Glomerular endothelial cell (primary cell): ENCODE measurements at regions not wholly inside any gene's neighbourhood (a gene's known extent, or its start where the extent isn't known, plus 50 kb on each side); places are given as distances from the start of the nearest gene placed in this dataset.

Experiments used
- DNase-seq: peaks from one replicate; pipeline ENCODE4 v3.0.0-alpha.2; 2011; ENCODE audit warnings: low read depth, low spot score; ENCODE audit errors: extremely low read depth

- DNase-seq: no peak
Measured at GRCh38 chr21:18937337-18937736, 533.8 kb upstream of the TMPRSS15 start.

DNA sequence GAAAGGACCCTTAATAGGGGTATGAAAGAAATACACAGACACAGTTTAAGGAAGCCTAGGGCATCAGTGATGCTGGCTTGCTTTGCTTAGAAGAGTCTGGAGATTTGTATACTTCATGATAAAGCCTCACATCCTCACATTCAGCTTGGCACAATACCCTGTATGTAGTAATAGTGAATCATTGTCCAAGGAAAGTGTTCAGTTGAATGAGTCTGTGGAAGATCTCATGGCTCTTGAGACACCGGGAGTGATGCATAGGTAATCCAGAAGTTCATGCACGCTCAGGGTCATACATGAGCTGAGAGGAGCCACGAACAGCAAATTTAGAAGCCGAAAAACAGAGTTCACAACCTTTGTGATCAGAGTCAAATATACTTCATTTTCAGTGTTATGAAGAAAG, 537.2 kb upstream of the TMPRSS15 start:
- DNase-seq: no peak

GRCh38 chr21:18950045-18950740, 546.6 kb upstream of the TMPRSS15 start:
- no peak for DNase-seq

- DNase-seq: no peak
Measured at GRCh38 chr21:18951271-18952038, 547.9 kb upstream of the TMPRSS15 start.

DNA sequence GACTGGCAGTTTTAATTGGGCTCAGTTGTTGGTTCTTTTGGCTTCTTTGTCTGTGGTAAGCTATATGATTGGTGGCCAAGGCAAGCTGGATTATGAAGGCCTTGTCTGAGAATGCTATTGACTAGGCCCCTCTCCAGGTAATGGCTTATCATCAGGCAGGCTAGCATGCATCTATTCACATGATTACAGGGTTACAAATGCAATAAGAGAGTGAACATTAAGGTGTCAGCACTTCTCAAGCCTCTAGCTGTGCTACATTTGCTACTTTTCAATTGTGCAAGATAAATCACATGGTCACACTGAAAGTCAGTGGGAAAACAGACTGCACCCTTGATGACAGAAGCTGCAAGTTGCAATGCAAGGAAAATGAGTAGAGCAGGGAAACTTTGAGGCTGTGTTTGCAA, 550.9 kb upstream of the TMPRSS15 start:
- no peak for DNase-seq

GRCh38 chr21:18959817-18960216, 556.2 kb upstream of the TMPRSS15 start:
- no peak for DNase-seq

DNA sequence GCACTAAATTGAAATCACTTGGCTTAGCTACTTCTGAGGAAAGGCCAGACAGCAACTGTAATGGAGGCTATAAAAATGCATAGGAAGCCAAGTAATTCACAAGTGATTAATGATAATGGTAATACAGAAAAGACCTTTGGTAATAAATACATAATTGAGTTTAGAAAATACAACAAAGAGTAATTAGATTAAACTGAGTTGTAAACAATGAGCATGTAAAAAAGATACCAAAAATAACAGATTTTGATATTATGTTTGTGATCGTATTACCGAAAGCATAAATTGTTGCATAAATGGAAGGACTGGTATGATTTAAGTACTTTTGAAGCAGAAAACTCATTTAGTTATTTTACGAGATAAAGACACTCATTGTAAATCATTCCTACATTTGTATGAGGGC, 556.7 kb upstream of the TMPRSS15 start:
- DNase-seq: no peak

DNA sequence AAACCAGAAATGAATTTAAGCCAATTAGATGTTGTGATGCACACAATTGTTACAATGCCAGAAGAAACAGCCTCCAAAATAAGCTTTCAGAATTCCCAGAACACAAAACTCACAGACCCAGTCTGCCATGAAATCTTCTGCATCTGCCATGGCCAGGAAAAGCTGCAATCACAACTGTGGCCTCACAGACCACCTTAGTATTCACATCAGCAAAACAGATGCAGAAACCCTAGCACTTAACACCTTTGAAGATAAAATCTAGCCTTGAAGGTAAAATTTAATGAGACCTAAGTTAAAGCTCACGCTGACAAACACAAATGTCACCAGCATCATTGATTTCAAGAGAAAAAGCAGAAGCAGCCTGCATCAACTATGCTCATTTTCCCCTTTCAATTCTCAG, 566.8 kb upstream of the TMPRSS15 start:
- DNase-seq: no peak

DNA sequence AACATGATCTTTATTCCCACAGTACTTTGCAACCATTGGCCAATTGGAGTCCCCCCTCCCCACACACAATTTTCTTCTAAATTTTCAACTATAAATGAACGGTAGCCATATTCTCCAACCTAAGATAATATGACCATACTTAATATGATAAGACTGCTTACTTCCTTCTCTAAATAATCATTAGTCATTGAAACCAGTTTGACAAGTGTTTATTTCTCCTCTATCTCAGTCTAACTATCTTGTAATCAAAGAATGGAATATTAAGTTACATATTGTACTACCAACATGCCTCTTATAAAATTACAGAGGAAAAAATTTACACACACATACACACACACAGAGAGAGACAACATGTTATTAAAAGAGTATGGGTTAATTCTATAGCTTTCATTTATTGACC, 567.4 kb upstream of the TMPRSS15 start:
- DNase-seq: no peak

DNA sequence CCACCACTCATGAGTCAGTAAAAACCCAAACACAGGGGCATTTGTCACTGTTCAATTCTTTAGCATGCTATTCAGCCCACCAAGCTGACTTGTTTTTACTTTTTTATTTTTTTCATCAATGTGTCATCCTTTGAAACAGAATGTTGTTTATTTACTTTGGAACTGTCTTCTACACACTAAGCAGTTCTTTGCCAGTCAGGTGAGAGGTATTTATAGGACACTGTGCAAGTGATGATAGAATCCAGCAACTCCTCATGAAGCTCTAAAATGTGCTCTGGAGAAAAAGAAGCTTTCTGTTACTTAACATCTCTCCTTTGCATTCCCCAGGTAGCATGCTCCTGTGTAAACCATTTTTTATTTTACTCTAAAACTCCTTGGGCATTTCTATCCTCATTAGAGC, 582.0 kb upstream of the TMPRSS15 start:
- DNase-seq: no peak

GRCh38 chr21:18986197-18986596, 582.6 kb upstream of the TMPRSS15 start:
- DNase-seq: no peak

DNA sequence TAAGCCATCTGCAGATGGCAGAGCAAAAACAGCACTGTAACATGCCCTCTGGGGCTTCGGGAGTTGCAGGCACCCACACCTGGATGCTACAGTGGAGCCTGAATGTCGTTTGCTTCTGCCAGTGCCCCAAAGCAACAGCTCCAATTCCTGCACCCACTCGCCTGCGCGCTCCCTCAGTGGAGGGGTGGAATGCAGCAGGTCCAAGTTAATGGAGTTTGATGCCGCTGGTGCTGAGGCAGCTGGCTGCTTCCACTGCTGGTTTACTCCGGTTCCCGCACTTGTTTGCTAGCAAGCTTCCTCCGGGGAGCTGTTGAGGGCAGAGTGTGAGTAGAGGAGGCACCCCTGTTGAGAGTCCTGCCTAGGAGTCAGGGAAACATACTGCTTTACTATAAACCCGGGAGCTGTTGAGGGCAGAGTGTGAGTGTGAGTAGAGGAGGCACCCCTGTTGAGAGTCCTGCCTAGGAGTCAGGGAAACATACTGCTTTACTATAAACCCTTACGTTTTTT, 584.0 kb upstream of the TMPRSS15 start:
- DNase-seq: no peak

- DNase-seq: no peak
Measured at GRCh38 chr21:18989953-18990495, 586.4 kb upstream of the TMPRSS15 start.

DNA sequence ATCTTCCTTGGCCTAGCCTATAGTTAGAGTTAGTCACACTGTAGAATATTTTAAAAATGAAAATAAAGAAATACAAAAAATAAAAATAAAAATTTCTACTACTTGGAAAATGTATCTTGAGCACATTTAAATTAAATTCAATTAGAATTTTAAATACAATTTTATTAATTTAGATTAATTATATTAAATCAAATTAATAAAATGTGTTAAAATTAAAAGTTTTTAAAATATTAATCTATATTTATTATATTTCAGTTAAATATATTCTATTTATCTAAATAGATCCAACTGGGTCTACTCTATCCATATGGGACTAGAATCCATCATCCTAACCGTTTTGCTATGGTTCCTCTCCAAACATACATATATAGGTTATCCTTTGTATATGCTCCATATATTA, 588.3 kb upstream of the TMPRSS15 start:
- DNase-seq: no peak

- no peak for DNase-seq
Measured at GRCh38 chr21:19010251-19010650, 606.7 kb upstream of the TMPRSS15 start.

- DNase-seq: no peak
Measured at GRCh38 chr21:19010996-19011395, 607.4 kb upstream of the TMPRSS15 start.

DNA sequence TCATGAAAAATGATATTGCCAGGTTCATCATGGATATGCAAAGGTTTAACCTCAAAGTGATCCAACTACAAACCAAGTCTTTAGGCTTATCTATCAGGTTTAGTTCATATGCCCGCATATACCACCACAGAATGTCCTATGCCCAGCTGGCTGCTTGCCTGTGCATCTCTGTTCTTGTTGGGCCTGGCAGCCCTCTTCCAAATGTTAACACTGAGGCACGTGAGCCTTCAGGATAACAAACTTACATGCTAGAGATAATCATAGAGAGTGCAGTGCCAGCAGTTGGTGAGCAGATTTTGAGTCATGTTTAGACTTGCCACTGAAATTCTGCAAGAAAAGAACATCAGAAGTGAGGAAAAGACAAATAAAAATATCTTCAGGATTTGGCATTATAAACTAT, 607.9 kb upstream of the TMPRSS15 start:
- no peak for DNase-seq

DNA sequence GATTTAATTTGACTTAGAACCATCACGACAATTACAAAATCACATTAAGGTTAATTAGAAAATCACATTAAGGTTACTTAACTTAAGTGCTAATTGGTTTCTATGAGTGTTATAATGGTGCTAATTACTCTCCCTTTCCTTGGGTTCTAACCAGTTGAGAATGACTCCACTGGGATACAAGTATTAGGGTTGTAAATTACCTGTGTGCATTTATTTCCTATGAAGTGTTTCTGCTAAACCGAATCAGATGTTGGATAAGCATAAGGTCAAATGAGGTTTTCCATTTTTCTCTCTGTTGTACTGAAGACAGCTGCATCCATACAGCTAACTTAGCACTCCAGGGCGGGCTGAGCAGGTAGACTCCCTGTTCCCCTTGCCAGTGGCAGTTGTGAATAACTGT, 610.3 kb upstream of the TMPRSS15 start:
- no peak for DNase-seq

- DNase-seq: no peak
Measured at GRCh38 chr21:19018529-19018928, 614.9 kb upstream of the TMPRSS15 start.

DNA sequence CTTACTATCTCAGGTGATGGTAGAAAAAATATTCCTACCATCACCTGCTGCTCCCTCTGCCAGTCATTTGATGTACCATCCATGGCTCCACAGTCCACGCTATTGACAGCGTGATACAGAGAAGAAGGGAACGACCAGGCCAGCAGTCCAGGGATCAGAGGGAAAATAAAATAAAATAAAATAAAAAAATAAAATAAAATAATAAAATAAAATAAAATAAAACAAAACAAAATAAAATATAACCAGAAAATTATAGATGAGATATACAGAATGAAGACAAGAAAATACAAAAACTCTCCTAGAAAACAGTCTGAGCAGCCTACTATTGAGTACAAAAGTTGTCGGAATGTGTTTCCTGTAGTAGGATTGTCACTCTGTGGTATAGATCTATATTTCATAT, 619.4 kb upstream of the TMPRSS15 start:
- DNase-seq: no peak

DNA sequence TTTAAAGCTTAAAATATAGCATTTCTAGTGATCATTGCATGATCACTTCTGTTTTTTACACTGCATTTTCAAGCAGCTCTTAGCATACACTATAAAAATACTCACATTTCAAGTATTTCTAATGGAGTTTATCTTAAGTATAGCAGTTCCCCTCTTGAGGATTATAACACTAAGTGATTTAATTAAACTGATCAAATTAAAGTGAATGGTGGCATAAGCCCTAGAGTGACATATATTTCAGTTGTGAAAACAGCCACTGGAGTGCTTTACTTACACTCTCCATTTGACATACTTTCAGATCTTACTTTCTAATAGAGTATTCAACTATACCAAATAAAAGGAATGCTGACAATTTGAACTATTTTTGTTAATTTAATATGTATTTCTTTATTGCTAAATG, 623.3 kb upstream of the TMPRSS15 start:
- no peak for DNase-seq

- DNase-seq: no peak
Measured at GRCh38 chr21:19029816-19030215, 626.2 kb upstream of the TMPRSS15 start.
